ENCODE measurements at regions not wholly inside any gene's neighbourhood (a gene's known extent, or its start where the extent isn't known, plus 50 kb on each side); places are given as distances from the start of the nearest gene placed in this dataset.

- Histone ChIP-seq H3K9me3 (ENCODE audit: control insufficient read depth, insufficient read depth, low read depth, low read length) (no peaks in the 10 kb centered on the region), H3K36me3 (ENCODE audit: control insufficient read depth, insufficient read depth, low read length) (no peaks in the 10 kb centered on the region), H3K79me2 (ENCODE audit: control insufficient read depth, insufficient read depth, low read length) (no peaks in the 10 kb centered on the region), H3K27me3 (ENCODE audit: control insufficient read depth, insufficient read depth, low read length) (no peaks in the 10 kb centered on the region), H3K4me3 (replicated peaks in 1 of 4; ENCODE audit: control extremely low read depth in 1 of 4, insufficient read depth in 1 of 4, low read depth in 3 of 4, low read length in 4 of 4) (no peak overlapping the region), H4K20me1 (ENCODE audit: control insufficient read depth, extremely low read depth, insufficient read depth, low read length) (no peaks in the 10 kb centered on the region), H2AFZ (ENCODE audit: low read length) (no peak overlapping the region), H3K27ac (ENCODE audit: insufficient read depth, low read length) (no peak overlapping the region), H3K4me1 (ENCODE audit: control insufficient read depth, extremely low read depth, insufficient read depth, low read length) (no peaks in the 10 kb centered on the region), H3K4me2 (ENCODE audit: extremely low read depth, insufficient read depth, low read length) (no peak overlapping the region), H3K9ac (ENCODE audit: insufficient read depth, low read length) (no peak overlapping the region)
- no peak for DNase-seq (ENCODE audit: low read depth in 2 of 2)
- no peak for TF ChIP-seq EZH2 (IDR thresholded peaks at IDR 0.05; ENCODE audit: low read length, missing control alignments)
- TF ChIP-seq, protein P1, sequence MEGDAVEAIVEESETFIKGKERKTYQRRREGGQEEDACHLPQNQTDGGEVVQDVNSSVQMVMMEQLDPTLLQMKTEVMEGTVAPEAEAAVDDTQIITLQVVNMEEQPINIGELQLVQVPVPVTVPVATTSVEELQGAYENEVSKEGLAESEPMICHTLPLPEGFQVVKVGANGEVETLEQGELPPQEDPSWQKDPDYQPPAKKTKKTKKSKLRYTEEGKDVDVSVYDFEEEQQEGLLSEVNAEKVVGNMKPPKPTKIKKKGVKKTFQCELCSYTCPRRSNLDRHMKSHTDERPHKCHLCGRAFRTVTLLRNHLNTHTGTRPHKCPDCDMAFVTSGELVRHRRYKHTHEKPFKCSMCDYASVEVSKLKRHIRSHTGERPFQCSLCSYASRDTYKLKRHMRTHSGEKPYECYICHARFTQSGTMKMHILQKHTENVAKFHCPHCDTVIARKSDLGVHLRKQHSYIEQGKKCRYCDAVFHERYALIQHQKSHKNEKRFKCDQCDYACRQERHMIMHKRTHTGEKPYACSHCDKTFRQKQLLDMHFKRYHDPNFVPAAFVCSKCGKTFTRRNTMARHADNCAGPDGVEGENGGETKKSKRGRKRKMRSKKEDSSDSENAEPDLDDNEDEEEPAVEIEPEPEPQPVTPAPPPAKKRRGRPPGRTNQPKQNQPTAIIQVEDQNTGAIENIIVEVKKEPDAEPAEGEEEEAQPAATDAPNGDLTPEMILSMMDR (conservative IDR thresholded peaks at IDR 0.05 in 1 of 2, IDR thresholded peaks at IDR 0.05 in 1 of 2; ENCODE audit: low read depth in 1 of 2, low read length in 2 of 2), result no peak
Measured at GRCh38 chr18:78767648-78768071, 212.0 kb upstream of the SALL3 start.

GRCh38 chr18:78768221-78768620 lies 211.4 kb upstream of the SALL3 start:
- Histone ChIP-seq H2AFZ (ENCODE audit: low read length) (no peak overlapping the region), H3K9ac (ENCODE audit: insufficient read depth, low read length) (no peak overlapping the region), H3K9me3 (ENCODE audit: control insufficient read depth, insufficient read depth, low read depth, low read length) (no peaks in the 10 kb centered on the region), H3K4me1 (ENCODE audit: control insufficient read depth, extremely low read depth, insufficient read depth, low read length) (no peaks in the 10 kb centered on the region), H3K27me3 (ENCODE audit: control insufficient read depth, insufficient read depth, low read length) (no peaks in the 10 kb centered on the region), H3K4me2 (ENCODE audit: extremely low read depth, insufficient read depth, low read length) (no peak overlapping the region), H3K4me3 (replicated peaks in 1 of 4; ENCODE audit: control extremely low read depth in 1 of 4, insufficient read depth in 1 of 4, low read depth in 3 of 4, low read length in 4 of 4) (no peak overlapping the region), H4K20me1 (ENCODE audit: control insufficient read depth, extremely low read depth, insufficient read depth, low read length) (no peaks in the 10 kb centered on the region), H3K36me3 (ENCODE audit: control insufficient read depth, insufficient read depth, low read length) (no peaks in the 10 kb centered on the region), H3K79me2 (ENCODE audit: control insufficient read depth, insufficient read depth, low read length) (no peaks in the 10 kb centered on the region), H3K27ac (ENCODE audit: insufficient read depth, low read length) (no peak overlapping the region)
- TF ChIP-seq, protein P1 (conservative IDR thresholded peaks at IDR 0.05 in 1 of 2, IDR thresholded peaks at IDR 0.05 in 1 of 2; ENCODE audit: low read depth in 1 of 2, low read length in 2 of 2), result no peak
- TF ChIP-seq EZH2 (IDR thresholded peaks at IDR 0.05; ENCODE audit: low read length, missing control alignments), result no peak
- no peak for DNase-seq (ENCODE audit: low read depth in 2 of 2)

DNA sequence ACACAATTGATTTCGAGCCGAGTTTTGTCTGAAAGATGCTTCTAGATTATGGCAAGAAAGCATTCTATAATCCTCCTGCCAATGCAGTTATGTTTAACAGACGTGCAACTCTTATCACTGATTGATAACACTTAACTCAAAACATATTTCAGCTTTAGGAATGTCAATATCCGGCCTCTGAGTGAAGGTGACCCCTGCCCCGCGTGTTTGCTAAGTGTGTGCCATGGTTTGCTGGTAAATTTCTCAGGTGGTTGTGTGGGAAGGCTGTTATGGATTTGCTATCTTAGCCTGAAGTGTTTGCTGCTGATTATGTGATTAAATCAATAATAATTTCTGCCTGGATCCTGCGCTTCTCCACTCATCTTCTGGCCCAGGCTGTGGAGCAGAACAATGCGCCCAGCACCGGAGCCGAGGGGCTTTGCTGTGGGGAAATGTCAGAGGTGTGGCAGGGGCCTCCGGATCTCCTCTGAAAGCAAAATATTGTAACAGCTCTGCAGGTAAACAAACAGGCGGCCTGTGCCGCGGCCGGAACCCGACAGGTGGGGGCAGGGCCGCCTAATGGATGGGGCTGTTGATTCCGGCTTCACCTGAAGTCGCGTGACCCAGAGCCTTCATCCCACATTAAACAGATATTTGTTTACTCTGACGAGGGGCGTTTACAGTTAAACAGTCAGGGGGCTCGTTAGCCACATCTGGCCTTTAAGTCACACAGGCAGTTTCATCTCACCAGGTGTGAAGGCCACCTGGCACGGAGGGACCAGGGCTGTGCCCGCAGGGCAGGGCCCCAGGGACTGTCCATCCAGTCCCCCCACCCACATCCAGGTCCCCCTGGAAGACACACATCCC lies 210.7 kb upstream of the SALL3 start:
- Histone ChIP-seq H3K36me3 (ENCODE audit: control insufficient read depth, insufficient read depth, low read length) (no peaks in the 10 kb centered on the region), H3K27ac (ENCODE audit: insufficient read depth, low read length) (no peak overlapping the region), H3K4me3 (replicated peaks in 1 of 4; ENCODE audit: control extremely low read depth in 1 of 4, insufficient read depth in 1 of 4, low read depth in 3 of 4, low read length in 4 of 4) (no peak overlapping the region), H4K20me1 (ENCODE audit: control insufficient read depth, extremely low read depth, insufficient read depth, low read length) (no peaks in the 10 kb centered on the region), H3K9ac (ENCODE audit: insufficient read depth, low read length) (no peak overlapping the region), H3K4me2 (ENCODE audit: extremely low read depth, insufficient read depth, low read length) (no peak overlapping the region), H3K4me1 (ENCODE audit: control insufficient read depth, extremely low read depth, insufficient read depth, low read length) (no peaks in the 10 kb centered on the region), H3K9me3 (ENCODE audit: control insufficient read depth, insufficient read depth, low read depth, low read length) (no peaks in the 10 kb centered on the region), H3K79me2 (ENCODE audit: control insufficient read depth, insufficient read depth, low read length) (no peaks in the 10 kb centered on the region), H3K27me3 (ENCODE audit: control insufficient read depth, insufficient read depth, low read length) (no peaks in the 10 kb centered on the region), H2AFZ (ENCODE audit: low read length) (no peak overlapping the region)
- DNase-seq (ENCODE audit: low read depth in 2 of 2), result no peak
- TF ChIP-seq, protein P1 (conservative IDR thresholded peaks at IDR 0.05 in 1 of 2, IDR thresholded peaks at IDR 0.05 in 1 of 2; ENCODE audit: low read depth in 1 of 2, low read length in 2 of 2), result no peak
- TF ChIP-seq EZH2 (IDR thresholded peaks at IDR 0.05; ENCODE audit: low read length, missing control alignments), result no peak

Measured in fibroblast of lung (primary cell).